ENCODE measurements at regions not wholly inside any gene's neighbourhood (a gene's known extent, or its start where the extent isn't known, plus 50 kb on each side); places are given as distances from the start of the nearest gene placed in this dataset.

DNA sequence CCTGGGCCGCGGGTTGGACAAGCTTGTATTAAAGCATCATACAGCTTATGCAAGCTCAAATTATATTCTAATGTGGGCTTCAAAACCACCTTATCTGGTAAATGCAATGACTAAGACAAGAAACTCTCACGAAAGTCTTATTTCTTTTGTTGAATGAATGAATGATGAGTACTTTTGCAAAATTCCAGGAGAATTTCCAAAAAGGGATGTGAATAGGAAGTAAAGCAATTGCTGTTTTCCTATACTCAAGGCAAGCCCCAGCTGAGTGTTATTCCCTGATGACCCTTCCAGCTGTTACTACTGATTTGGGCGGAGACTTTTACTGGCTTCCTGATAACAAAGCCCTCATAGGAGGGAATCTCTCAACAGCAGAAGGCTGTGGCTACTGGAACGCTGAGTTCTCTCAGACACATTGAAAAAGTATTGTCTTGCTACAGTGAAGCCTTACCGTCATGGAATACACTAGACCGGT lies 162.8 kb downstream of the SREK1 start:
- DNase-seq, result no peak

DNA sequence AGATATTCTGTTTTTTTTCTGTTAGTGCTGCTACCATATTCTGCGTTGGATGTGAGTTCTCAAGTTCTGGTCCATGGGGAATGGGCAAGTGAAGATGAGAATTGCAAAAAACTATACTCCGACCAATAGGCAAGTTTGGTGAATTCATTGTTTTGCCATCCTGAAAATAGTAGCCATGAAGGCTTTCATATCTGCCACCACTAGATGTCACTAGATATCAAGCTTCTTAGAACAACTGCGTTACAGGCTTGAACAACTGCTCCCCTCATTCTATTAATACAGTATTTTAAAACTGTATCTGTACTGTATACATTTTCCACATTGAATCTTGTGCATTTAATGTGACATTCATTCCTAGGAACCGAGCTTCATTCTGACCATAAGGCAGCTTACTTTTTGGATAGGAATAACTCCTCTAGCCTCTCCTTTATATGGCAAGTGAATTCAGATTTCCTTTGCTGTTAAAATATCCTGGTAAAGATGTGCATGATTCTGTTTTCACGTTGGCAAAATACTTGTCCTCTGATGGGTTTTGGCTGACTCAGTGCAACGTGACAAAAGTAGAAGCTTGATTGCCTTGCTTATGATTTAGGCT lies 163.6 kb downstream of the SREK1 start:
- DNase-seq, result no peak

DNA sequence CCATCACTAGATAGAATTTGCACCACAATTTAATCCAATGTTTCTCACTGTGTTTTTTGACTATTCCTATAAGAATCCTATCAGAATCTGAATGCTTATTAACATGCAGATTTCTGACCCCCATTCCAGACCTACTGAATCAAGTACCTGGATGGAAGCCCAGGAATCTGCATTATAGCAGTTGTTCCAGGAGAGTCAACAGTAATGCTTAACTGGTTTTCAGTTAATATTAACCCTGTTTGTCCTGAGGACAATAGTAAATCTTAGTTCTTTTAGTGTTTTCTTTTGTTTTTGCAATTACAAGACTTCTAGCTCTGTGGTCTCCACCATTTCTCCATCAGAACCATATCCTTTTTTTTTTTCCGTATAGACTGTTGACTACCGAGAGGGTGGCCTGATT lies 168.2 kb downstream of the SREK1 start:
- no peak for DNase-seq

DNA sequence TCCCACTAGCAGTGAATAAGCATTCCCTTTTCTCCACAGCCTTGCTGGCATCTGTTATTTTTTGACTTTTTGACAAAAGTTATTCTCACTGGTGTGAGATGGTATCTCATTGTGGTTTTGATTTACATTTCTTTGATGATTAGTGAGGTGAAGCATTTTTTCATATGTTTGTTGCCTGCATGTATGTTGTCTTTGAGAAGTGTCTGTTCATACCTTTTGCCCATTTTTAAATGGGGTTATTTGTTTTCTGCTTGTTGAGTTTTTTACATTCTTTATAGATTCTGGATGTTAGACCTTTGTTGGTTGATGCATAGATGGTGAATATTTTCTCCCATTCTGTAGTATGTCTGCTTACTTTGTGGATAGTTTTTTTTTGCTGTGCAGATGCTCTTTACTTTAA lies 171.7 kb downstream of the SREK1 start:
- no peak for DNase-seq

DNA sequence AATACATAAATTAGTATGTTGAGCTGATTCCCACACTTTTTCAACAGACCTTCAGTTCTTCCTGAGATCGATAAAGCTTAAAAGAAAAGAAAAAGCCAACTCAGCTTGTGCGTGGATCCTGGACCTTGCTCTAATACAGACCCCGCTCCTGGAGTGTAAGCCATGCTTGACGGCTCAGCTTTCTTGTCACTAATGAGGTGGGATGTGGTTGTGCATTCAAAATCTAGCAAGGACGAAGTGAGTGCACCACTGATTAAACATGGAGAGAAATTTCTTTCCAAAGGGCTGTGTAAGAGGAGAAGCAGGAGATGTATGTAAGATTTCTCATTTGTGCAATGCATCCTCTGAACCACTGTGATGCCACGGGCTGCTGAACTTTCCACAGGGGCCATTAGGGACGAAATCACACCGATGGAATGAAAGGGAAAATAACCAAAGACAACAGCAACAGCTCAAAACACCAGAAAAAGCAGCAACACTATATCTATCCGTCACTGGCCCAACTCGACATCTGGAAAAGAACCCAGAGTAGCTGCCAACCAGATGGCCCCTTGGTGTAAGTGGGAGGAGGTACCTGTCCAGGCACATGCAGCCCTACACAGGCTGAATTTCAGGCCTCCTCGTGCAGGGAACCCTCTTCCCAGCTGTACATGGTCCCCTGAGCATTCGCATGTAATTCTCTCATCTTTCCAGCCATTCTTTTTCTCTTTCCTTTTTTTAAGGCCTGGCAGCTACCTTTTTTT lies 178.9 kb downstream of the SREK1 start:
- peak; percentile 32 for DNase-seq

DNA sequence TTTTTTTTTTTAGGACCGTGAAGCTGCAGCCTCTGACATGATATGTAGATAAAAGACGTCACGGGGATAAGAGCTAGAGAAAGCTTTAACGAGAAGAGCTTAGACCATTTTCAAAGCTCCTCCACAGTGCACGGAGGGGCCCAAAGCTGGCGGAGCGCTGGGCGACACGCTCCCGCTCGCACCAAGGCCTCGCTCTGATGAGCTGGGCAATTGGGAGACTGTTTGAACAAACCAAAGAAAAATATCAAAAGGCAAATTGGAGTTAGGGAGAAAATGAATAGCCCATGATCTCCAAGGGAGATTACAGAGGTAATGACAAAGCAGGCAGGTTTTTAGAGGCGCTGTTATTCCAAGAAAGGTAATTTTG lies 179.4 kb downstream of the SREK1 start:
- no peak for DNase-seq

DNA sequence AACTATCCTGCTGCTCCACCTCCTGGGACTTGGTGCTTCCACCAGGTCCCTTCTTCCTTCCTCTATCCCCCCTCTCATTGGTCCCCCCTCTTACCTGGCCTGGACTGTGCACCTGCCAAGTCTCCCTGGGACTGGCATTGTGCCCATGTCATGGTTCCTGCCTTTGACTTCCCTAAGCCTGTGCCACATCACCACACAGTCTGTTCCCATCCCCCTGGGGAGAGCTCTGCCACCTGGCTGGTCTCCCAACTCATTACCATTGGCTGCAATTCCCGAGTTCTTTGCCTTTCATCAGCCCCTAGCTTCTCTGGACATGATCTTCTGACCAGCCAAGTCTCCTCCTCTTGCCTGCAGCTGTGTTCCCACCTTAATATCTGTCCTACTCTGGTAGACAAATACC lies 180.3 kb downstream of the SREK1 start:
- no peak for DNase-seq

DNA sequence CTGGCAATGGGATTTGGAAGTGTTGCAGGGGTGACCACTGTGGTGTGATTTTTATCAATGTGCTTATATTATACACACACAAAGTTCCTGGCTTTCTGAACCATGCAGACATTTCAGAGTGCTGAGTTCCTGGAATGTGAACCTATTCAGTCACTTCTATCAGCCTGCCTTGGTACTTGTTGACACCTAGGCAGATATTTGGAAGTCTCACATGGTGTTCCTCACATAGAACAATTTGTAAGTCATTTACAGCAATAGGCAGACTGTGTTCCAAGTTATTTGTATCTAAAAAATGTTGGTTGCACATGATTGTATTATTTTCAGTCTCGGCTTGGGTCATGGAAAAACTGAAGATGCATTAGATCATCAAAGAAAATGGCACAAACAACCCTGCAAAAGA lies 182.2 kb downstream of the SREK1 start:
- no peak for DNase-seq

DNA sequence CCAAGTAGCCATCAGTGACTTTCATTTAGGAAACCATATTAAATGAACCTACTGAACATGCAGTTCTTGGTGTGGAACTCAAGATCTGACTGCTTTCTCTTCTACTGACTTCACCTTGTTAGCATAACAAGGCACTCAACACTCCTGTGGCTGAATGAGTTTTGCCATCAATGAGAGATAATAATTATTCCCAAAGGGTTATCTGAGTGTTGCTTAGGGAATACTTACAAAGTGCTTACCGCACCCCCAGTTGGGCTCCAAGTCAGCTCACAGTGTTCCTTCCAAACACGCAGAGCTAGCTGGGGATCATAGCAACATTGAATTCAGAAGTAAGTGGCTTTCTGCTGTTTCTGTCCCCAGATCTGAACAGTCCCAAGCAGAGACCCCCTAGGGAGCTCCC lies 182.9 kb downstream of the SREK1 start:
- DNase-seq, result no peak

DNA sequence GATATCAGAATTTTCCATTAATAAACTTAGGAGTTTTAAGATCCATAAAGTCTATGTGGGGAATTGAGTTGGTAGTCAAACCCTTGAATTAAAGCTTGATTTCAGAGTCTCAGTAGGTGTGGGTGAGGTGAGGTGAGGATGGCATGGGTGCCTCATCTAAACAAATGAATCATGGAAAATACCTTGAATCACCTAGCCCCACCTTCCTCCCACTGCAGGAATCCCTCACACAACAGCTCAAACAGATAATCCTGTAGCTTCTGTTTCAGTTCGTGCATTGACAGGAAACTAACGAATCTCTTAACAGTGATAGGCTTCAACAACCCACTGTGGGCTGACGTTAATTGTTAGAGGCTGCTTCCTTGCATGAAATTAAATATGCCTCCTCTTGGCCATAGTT lies 185.0 kb downstream of the SREK1 start:
- no peak for DNase-seq

DNA sequence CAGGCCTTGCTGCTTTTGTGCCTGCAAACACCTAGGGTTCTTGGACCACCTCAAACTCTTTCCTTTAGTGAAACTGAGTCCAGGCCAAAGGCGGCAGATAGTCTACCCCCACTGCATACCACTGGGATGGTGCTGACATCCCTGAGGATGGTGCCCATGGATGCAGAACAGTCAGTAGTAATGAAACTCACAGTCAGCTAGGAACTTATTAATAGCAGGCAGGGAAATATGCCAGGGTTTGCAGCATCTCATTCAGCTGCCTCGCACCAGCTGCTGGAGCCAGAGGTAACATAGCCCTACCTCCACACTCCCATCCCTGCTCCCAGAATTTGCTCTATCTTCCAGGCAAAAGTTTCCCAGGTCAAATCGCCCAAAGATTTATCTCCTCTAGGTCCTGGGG lies 189.1 kb downstream of the SREK1 start:
- DNase-seq, result no peak

DNA sequence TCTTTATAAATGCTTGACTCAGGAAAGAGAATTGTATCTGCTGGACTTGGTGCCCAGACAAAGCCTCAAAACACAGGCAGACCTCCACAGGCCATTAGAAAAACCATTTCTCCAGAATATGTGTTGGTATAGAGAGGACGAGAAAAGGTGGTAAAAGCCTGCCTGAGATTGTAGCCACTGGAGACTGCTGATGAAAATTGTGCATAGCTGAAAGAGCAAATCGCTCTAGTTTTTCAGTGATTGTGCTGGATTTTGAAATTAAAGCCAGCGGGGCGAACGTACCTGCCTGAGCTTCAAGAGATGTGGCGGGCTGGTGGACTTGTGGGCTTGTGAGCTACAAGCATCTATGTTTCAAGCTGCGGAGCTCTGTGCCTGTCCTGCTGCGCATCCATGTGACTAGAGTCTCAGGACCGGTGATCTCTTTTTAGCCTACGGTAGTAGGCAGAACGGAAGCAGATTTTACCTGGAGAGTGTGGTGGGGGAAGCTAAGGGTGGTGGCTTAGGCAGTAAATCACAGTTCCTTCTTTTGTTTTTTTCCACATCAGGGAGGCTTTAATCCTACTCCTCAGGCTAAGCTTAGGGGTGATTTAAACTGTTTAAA lies 193.6 kb downstream of the SREK1 start:
- no peak for DNase-seq

DNA sequence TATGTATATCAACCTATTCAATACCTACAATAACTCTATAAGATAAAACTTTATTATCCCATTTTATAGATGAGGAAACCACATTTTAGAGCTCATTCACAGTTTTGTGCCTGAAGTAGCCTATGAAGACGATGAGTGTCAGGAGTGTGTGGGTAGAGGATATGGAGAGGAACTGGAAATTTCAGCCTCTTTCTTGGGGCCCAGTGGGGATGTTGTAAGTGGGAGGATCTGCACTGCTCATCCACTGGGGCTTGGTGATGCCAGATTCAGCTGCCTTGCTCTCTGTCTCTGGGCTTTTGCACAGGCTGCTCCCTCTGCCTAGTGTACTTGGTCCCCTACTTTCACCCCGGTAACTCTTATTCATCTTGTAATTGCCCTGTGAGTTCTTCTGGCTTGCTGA lies 194.7 kb downstream of the SREK1 start:
- DNase-seq, result no peak

DNA sequence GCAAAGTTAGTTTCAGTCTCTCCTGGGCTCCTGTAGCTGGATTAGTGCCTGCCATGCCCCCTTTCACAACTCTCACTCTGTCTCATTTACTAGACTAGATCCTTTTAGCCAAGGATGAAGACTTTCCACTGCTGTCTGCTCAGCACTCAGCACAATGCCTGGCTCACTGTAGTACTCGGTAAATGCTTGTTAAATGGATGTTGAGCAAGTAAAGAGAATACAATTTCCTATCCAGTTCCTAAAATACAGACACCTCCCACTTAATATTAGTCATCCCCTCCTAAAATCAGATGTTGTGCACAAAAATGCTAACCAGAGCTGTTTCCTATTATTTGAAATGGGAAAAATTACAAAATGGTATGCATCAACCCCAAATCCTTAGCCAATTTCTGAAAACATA lies 195.8 kb downstream of the SREK1 start:
- no peak for DNase-seq

DNA sequence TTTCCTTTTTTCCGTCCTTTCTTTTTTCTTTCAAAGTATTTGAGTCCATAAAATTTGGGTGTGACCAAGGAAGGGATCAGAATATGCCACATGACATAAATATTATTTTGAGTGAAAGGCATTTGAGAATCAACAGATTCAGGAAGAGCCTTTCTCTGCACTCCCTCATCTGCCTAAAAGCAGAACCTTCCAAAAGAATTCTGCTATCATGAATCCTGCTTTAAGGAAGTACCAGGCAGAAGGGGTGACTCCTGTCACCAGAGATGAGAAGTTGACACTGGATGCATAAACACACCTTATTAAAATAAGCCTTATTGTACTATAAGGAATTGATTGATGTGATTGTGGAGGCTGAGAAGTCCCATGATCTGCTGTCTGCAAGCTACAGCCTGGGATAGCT lies 196.7 kb downstream of the SREK1 start:
- no peak for DNase-seq

DNA sequence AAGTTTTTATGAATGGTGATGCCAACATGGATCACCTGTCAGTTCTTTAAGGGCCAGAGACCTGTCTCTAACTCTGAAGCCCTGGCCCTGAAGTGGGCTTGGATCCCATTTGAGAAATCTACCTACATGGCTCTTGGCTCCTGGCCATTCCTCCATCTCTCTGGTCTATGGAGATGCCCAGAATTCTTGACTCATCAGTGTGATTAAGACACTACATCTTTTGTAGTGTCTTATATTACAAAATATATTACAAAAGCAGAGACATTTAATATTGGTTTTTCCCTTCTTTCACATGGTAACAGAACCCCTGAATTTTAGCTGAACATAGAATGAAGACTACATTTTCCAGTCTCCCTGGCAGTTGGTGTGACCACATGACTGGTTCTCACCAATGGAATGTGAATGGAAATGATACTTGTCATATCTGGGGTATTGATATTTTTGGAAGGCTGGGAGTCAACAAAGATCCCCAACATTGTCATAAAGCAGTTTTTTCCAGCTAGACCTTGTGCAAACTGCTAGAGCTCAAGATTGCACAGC lies 198.3 kb downstream of the SREK1 start:
- DNase-seq, result no peak

DNA sequence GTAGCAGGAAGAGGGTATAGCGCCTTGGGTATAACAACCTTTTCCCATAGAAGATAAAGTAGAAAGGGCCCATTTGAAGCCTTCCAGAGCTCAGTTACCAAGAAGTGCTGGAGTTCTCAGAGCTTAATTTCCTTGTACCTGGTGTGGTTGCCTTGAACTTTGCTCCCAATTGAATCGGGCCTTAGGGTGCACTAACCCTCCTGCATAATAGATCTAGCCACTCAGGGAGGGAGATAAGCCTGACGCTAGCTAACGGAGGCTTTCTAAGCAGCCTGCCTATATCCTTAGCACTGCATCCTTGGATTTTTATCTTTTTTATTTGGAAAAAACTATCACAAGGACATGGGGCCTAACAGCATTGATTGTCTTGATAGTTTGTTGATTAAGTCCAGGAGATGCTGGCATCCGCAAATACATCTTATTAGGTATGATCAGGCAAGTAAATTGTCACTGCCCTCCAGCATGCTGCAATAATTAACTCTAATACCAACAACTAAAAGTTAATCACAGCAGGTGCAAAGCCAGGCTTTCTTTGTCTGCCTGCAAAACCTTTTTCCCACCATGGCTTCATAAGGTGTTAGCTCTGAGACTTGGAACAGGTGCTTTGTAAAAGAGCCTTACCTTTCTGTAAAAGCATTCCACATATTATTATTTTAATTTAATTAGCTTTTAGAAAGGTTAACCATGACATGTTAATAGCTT lies 199.4 kb downstream of the SREK1 start:
- DNase-seq, result no peak

DNA sequence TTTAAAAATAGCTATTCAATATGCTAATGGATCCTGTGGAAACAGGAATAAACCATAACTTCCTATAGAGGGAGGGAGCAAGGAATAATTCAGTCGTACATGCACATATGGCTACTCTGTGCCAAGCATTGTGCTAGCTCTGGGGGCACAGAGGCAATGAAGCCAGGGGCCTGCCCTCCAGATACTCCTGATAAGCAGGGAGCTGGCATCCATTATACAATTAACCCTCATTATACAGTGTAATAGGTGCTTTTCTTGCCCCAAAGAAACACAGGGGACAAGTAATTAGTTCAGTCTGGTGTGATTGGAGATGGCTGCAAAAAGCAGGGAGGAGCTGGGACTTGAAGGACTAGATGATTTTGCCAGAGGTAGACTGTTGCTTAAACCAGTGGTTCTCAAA lies 200.4 kb downstream of the SREK1 start:
- DNase-seq, result no peak

DNA sequence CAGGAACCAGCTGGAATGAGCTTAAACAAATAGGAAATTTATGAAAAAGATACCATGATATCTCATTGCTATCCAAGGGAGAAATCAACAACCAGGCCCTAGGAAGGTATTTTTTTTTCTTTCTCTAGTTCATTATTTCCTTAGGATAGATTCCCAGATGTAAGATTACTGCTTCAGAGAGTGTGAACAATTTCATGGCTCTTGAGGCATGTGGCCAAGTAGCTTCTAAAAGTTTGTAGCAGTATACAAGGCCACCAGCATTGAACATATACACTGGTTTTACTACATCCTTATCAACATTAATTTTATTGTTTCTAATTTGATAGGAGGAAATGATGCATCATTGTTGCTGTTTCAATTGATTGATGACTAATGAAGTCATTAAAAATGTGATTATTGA lies 201.2 kb downstream of the SREK1 start:
- DNase-seq, result no peak

DNA sequence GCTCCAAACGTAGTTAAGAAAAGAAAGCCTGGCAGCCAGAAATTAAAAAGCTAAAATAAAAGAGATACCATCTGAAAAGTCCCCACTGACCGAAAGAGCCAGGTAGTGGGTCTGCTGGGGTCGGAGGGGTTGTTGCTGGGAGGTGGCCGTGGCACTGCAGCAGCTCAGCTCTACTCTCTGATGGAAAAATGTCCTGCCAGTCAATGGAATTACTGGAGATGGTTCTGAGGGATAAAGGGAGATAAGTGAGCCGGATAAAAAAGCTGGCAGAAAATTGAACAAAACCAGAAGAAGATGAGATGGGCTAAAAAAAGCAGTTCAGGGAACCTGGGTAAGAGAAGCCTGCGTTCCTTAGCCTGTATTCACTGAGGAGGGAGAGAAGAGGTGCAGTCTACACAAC lies 202.8 kb downstream of the SREK1 start:
- no peak for DNase-seq

DNA sequence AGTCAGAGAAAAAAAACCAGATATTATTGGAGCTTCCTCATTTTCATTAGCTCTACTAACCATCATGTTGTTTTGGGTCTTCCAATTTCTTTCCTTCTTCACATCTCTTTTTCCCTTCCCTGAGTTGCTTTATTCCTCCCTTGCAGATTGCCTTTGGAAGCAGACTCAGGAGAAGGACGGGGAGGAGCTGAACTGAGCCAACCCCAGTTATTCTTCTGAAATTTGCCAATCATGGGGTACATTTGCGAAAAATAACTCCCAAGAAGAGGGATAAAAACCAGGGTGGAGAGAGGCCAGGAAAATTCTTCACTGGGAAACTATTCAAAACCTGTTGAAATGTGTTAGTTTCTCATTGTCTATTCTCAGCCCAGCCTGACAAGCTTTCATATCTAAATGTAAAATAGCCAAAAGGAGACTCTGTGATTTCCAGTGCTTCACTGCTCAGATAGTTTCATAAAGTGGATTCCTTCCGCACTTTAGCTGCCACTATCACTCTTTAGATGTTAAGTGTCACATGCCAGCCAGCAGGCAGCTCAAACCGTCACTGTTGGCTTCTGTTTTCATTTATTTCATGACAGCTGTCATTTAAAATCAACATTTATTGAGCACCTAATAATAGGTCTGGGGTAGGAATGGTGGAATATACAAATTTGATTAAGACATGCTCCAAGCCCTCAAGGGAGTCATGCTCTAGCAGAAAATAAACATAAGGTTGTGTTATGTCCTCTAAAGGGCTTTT lies 204.5 kb downstream of the SREK1 start:
- DNase-seq, result no peak

DNA sequence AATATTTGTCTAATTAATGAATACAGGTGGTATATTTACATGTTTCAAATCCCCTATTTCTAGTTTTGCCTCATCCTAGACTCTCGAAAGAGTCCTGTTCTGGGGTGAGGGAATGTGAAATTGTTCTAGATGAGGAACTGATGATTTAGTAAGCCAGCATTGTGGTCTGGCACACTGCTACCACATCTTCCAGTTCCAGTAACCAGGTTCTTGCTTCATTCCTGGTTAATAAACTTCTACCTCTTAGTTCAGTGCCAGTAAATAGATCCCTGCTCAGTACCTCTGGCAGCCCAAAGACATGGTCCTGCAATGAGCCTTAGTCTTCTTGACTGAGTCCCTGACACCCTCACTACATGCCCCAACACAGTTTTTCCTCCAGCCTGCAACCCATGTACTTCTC lies 207.7 kb downstream of the SREK1 start:
- no peak for DNase-seq

DNA sequence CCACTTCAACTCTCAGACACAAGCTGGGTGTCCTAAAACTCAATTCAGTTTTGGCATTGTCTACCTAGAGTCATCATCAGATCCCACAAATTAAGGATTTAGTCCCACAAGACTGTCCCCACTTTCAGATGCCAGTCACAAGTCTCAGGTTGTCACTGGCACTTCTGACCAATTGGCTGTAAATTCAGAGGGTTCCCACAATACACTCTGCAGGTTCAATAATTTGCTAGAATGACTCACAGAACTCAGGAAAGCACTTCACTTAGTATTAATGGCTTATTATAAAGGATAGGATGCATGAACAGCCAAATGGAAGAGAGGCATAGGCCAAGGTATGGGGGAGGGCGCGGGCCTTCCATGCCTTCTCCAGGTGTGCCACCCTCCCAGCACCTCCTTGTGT lies 209.1 kb downstream of the SREK1 start:
- DNase-seq, result no peak
